ENCODE measurements at regions not wholly inside any gene's neighbourhood (a gene's known extent, or its start where the extent isn't known, plus 50 kb on each side); places are given as distances from the start of the nearest gene placed in this dataset.

DNA sequence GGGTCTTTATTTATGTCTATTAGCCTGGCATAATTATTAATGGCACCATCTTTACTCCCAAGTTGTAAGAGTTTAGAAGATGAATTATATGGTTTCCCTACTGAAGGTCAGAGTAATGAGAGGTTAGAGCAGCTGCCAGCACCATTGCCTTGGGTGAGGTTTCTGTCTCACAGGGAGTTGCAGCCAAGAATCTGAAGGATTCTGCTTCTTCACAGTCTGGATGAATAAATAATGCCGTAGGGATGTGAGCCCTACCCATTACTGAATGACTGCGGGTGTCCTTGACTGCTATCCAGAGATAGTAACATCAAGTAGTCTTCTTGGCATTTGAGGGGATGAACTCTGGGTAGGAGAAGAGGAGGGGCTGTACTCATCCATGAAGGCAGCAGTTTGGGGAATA lies 52.8 kb upstream of the SMIM36 start:
- TF ChIP-seq, protein P1, sequence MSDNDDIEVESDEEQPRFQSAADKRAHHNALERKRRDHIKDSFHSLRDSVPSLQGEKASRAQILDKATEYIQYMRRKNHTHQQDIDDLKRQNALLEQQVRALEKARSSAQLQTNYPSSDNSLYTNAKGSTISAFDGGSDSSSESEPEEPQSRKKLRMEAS (IDR thresholded peaks at IDR 0.05; ENCODE audit: low read depth), result no peak
- TF ChIP-seq, protein P2, sequence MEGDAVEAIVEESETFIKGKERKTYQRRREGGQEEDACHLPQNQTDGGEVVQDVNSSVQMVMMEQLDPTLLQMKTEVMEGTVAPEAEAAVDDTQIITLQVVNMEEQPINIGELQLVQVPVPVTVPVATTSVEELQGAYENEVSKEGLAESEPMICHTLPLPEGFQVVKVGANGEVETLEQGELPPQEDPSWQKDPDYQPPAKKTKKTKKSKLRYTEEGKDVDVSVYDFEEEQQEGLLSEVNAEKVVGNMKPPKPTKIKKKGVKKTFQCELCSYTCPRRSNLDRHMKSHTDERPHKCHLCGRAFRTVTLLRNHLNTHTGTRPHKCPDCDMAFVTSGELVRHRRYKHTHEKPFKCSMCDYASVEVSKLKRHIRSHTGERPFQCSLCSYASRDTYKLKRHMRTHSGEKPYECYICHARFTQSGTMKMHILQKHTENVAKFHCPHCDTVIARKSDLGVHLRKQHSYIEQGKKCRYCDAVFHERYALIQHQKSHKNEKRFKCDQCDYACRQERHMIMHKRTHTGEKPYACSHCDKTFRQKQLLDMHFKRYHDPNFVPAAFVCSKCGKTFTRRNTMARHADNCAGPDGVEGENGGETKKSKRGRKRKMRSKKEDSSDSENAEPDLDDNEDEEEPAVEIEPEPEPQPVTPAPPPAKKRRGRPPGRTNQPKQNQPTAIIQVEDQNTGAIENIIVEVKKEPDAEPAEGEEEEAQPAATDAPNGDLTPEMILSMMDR (IDR thresholded peaks at IDR 0.05), result no peak
- TF ChIP-seq, protein P3, sequence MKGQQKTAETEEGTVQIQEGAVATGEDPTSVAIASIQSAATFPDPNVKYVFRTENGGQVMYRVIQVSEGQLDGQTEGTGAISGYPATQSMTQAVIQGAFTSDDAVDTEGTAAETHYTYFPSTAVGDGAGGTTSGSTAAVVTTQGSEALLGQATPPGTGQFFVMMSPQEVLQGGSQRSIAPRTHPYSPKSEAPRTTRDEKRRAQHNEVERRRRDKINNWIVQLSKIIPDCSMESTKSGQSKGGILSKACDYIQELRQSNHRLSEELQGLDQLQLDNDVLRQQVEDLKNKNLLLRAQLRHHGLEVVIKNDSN (IDR thresholded peaks at IDR 0.05; ENCODE audit: borderline replicate concordance, low read depth), result no peak
- TF ChIP-seq, protein P4, sequence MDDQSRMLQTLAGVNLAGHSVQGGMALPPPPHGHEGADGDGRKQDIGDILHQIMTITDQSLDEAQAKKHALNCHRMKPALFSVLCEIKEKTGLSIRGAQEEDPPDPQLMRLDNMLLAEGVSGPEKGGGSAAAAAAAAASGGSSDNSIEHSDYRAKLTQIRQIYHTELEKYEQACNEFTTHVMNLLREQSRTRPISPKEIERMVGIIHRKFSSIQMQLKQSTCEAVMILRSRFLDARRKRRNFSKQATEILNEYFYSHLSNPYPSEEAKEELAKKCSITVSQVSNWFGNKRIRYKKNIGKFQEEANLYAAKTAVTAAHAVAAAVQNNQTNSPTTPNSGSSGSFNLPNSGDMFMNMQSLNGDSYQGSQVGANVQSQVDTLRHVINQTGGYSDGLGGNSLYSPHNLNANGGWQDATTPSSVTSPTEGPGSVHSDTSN (IDR thresholded peaks at IDR 0.05), result no peak
- TF ChIP-seq, protein P5, sequence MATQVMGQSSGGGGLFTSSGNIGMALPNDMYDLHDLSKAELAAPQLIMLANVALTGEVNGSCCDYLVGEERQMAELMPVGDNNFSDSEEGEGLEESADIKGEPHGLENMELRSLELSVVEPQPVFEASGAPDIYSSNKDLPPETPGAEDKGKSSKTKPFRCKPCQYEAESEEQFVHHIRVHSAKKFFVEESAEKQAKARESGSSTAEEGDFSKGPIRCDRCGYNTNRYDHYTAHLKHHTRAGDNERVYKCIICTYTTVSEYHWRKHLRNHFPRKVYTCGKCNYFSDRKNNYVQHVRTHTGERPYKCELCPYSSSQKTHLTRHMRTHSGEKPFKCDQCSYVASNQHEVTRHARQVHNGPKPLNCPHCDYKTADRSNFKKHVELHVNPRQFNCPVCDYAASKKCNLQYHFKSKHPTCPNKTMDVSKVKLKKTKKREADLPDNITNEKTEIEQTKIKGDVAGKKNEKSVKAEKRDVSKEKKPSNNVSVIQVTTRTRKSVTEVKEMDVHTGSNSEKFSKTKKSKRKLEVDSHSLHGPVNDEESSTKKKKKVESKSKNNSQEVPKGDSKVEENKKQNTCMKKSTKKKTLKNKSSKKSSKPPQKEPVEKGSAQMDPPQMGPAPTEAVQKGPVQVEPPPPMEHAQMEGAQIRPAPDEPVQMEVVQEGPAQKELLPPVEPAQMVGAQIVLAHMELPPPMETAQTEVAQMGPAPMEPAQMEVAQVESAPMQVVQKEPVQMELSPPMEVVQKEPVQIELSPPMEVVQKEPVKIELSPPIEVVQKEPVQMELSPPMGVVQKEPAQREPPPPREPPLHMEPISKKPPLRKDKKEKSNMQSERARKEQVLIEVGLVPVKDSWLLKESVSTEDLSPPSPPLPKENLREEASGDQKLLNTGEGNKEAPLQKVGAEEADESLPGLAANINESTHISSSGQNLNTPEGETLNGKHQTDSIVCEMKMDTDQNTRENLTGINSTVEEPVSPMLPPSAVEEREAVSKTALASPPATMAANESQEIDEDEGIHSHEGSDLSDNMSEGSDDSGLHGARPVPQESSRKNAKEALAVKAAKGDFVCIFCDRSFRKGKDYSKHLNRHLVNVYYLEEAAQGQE (IDR thresholded peaks at IDR 0.05; ENCODE audit: low read depth, low read length), result no peak
- TF ChIP-seq RAD21 (IDR thresholded peaks at IDR 0.05; ENCODE audit: low read length), result no peak
- no peak for TF ChIP-seq NFIC (IDR thresholded peaks at IDR 0.05; ENCODE audit: borderline replicate concordance)
- no peak for TF ChIP-seq MXI1 (IDR thresholded peaks at IDR 0.05; ENCODE audit: low read depth, low read length)
- TF ChIP-seq TCF12 (IDR thresholded peaks at IDR 0.05), result no peak
- no peak for TF ChIP-seq TAF1 (IDR thresholded peaks at IDR 0.05; ENCODE audit: borderline replicate concordance, low read depth, low read length)
- no peak for TF ChIP-seq EP300 (IDR thresholded peaks at IDR 0.05; ENCODE audit: borderline replicate concordance in 1 of 2, low read depth in 1 of 2, low read length in 1 of 2)
- TF ChIP-seq POLR2AphosphoS5 (IDR thresholded peaks at IDR 0.05; ENCODE audit: low read depth, low read length), result no peak
